ENCODE measurements at regions not wholly inside any gene's neighbourhood (a gene's known extent, or its start where the extent isn't known, plus 50 kb on each side); places are given as distances from the start of the nearest gene placed in this dataset.

DNA sequence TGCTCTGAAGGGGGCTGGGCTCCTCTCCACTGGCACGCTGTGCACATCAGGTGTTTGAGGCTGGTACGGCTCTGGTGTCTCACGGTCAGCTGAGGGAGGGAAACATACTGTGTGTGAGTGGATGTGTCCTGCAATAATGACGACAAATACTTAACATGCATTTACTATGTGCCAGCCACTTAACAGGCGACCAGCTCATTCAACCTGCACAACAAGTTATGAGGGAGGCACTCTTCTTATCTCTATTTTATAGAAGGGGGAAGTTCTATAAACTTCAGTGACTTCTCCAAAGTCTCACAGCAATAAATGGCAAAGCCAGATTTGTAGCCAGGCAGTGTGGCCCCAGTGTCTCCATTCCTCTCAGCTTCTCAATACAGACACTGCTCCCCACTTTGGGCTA, 83.1 kb upstream of the LINGO1 start:
- H3K4me1 ChIP-seq (ENCODE audit: control insufficient read depth in 2 of 3, insufficient read depth in 2 of 3, low read depth in 1 of 3, low read length in 3 of 3) = no peaks in the 10 kb centered on the region
- TF ChIP-seq, protein P1, sequence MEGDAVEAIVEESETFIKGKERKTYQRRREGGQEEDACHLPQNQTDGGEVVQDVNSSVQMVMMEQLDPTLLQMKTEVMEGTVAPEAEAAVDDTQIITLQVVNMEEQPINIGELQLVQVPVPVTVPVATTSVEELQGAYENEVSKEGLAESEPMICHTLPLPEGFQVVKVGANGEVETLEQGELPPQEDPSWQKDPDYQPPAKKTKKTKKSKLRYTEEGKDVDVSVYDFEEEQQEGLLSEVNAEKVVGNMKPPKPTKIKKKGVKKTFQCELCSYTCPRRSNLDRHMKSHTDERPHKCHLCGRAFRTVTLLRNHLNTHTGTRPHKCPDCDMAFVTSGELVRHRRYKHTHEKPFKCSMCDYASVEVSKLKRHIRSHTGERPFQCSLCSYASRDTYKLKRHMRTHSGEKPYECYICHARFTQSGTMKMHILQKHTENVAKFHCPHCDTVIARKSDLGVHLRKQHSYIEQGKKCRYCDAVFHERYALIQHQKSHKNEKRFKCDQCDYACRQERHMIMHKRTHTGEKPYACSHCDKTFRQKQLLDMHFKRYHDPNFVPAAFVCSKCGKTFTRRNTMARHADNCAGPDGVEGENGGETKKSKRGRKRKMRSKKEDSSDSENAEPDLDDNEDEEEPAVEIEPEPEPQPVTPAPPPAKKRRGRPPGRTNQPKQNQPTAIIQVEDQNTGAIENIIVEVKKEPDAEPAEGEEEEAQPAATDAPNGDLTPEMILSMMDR (IDR thresholded peaks at IDR 0.05; ENCODE audit: borderline replicate concordance, extremely low read depth, insufficient read depth) = no peak
- no peak for FAIRE-seq

DNA sequence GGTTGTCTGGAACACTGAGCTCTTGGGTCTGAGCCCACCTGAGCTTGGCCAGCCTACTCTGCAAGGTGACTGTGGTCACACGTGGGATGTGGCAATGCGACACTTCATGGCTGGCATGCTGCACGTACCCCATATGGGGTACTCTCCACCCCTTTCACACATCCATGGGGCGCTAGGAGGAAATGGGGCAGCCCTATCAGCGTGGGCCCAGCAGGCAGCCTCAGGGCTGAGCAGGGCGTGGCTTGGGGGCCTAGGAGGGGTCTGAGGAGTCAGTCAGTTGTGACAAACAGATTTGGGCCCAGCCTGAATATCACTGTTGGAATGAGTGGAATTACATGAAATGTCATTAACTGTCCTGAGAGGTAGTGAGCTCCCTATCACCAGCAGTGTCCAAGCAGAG, 82.3 kb upstream of the LINGO1 start:
- Histone ChIP-seq H3K4me1 (ENCODE audit: control insufficient read depth in 2 of 3, insufficient read depth in 2 of 3, low read depth in 1 of 3, low read length in 3 of 3) (no peaks in the 10 kb centered on the region), H3K4me3 (ENCODE audit: low read length in 3 of 3) (no peak overlapping the region), H3K27me3 (ENCODE audit: control insufficient read depth, insufficient read depth, low read length) (peaks cover 2% of the 10 kb centered on the region), H3K36me3 (ENCODE audit: control insufficient read depth in 2 of 3, insufficient read depth in 3 of 3, low read length in 3 of 3) (no peaks in the 10 kb centered on the region), H3K9ac (ENCODE audit: low read length in 3 of 3) (no peak overlapping the region), H3K9me3 (ENCODE audit: control insufficient read depth in 2 of 3, insufficient read depth in 1 of 3, low read length in 3 of 3) (no peaks in the 10 kb centered on the region), H3K27ac (ENCODE audit: low read depth in 2 of 2, low read length in 2 of 2) (no peak overlapping the region)
- TF ChIP-seq, protein P1 (IDR thresholded peaks at IDR 0.05; ENCODE audit: borderline replicate concordance, extremely low read depth, insufficient read depth) = no peak
- intact Hi-C loops (cut with DNase I) = no loop called here
- no peak for FAIRE-seq
- no peak for DNase-seq

More for the DNA sequence above, 83.1 kb upstream of the LINGO1 start:
- DNase-seq = no peak
- Histone ChIP-seq H3K27ac (ENCODE audit: low read depth in 2 of 2, low read length in 2 of 2) (no peak overlapping the region), H3K9me3 (ENCODE audit: control insufficient read depth in 2 of 3, insufficient read depth in 1 of 3, low read length in 3 of 3) (no peaks in the 10 kb centered on the region), H3K36me3 (ENCODE audit: control insufficient read depth in 2 of 3, insufficient read depth in 3 of 3, low read length in 3 of 3) (no peaks in the 10 kb centered on the region), H3K9ac (ENCODE audit: low read length in 3 of 3) (no peak overlapping the region), H3K27me3 (ENCODE audit: control insufficient read depth, insufficient read depth, low read length) (peaks cover 2% of the 10 kb centered on the region), H3K4me3 (ENCODE audit: low read length in 3 of 3) (no peak overlapping the region)
- intact Hi-C loops (cut with DNase I) = no loop called here

DNA sequence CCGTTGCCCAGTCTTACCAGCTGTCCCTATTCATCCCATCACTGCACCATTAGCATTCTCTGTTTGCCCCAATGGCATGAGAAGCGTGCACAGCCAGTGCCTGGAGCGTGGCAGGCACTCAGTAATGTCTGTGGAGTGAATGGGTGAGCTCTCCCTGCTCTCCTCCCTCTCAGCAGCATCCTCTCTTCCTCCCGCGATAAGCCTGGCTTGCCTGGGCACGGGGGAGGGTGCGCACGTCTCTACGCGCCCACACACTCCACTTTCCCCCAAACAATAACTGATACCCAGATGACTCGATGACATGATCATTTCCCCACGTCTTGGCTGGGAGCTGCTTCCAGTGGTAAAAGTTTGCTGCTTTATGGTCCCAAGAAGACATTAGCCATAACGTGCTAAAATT, 81.8 kb upstream of the LINGO1 start:
- Histone ChIP-seq H3K4me1 (ENCODE audit: control insufficient read depth in 2 of 3, insufficient read depth in 2 of 3, low read depth in 1 of 3, low read length in 3 of 3) (no peaks in the 10 kb centered on the region), H3K27ac (ENCODE audit: low read depth in 2 of 2, low read length in 2 of 2) (no peak overlapping the region), H3K27me3 (ENCODE audit: control insufficient read depth, insufficient read depth, low read length) (peaks cover under 1% of the 10 kb centered on the region), H3K36me3 (ENCODE audit: control insufficient read depth in 2 of 3, insufficient read depth in 3 of 3, low read length in 3 of 3) (no peaks in the 10 kb centered on the region), H3K9me3 (ENCODE audit: control insufficient read depth in 2 of 3, insufficient read depth in 1 of 3, low read length in 3 of 3) (no peaks in the 10 kb centered on the region), H3K4me3 (ENCODE audit: low read length in 3 of 3) (no peak overlapping the region), H3K9ac (ENCODE audit: low read length in 3 of 3) (no peak overlapping the region)
- intact Hi-C loops (cut with DNase I) = no loop called here
- no peak for FAIRE-seq
- DNase-seq = no peak
- TF ChIP-seq, protein P1 (IDR thresholded peaks at IDR 0.05; ENCODE audit: borderline replicate concordance, extremely low read depth, insufficient read depth) = no peak

DNA sequence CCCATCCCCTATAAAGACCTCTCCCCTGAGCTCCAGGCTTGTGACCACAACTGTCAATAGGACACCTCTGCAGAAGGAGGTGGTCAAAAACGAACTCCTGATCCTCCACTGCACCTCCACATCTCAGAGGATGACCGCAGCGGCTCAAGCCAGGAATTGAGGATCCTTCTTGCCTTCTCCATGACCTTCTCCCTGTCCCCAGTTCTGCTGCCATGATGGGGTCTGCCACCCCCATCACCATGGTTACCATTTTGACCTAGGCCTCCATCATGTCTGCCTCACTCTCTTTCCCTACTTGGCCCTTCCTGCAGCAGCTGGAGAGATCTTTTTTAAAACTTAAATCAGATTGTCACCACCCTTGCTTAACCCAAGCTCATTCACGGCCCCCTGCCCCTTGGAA, 81.3 kb upstream of the LINGO1 start:
- FAIRE-seq (no peak), DNase-seq (no peak)
- Histone ChIP-seq H3K9ac (ENCODE audit: low read length in 3 of 3) (no peak overlapping the region), H3K4me1 (ENCODE audit: control insufficient read depth in 2 of 3, insufficient read depth in 2 of 3, low read depth in 1 of 3, low read length in 3 of 3) (no peaks in the 10 kb centered on the region), H3K27ac (ENCODE audit: low read depth in 2 of 2, low read length in 2 of 2) (no peak overlapping the region), H3K4me3 (ENCODE audit: low read length in 3 of 3) (no peak overlapping the region), H3K27me3 (ENCODE audit: control insufficient read depth, insufficient read depth, low read length) (no peaks in the 10 kb centered on the region), H3K9me3 (ENCODE audit: control insufficient read depth in 2 of 3, insufficient read depth in 1 of 3, low read length in 3 of 3) (no peaks in the 10 kb centered on the region), H3K36me3 (ENCODE audit: control insufficient read depth in 2 of 3, insufficient read depth in 3 of 3, low read length in 3 of 3) (no peaks in the 10 kb centered on the region)
- intact Hi-C loops (cut with DNase I) = no loop called here
- TF ChIP-seq, protein P1 (IDR thresholded peaks at IDR 0.05; ENCODE audit: borderline replicate concordance, extremely low read depth, insufficient read depth) = no peak

All from kidney (tissue), 13 donors.